ENCODE measurements at regions not wholly inside any gene's neighbourhood (a gene's known extent, or its start where the extent isn't known, plus 50 kb on each side); places are given as distances from the start of the nearest gene placed in this dataset.

- Histone ChIP-seq H3K27me3 (ENCODE audit: control insufficient read depth in 4 of 4, insufficient read depth in 4 of 4, low read length in 3 of 4) (no peaks in the 10 kb centered on the region), H3K9ac (ENCODE audit: low read depth in 1 of 2, low read length in 2 of 2) (no peak overlapping the region), H3K4me1 (ENCODE audit: control insufficient read depth in 4 of 4, insufficient read depth in 4 of 4, low read length in 3 of 4) (no peaks in the 10 kb centered on the region), H3K4me3 (ENCODE audit: low read depth in 1 of 3, low read length in 3 of 3) (no peak overlapping the region), H3K27ac (ENCODE audit: low read depth in 1 of 2, low read length in 2 of 2) (no peak overlapping the region), H3K9me3 (ENCODE audit: control insufficient read depth in 4 of 4, low read length in 3 of 4) (peaks cover 0 to 4% (median 0%) of the 10 kb centered on the region in 4 donors), H3K36me3 (ENCODE audit: control insufficient read depth in 4 of 4, insufficient read depth in 3 of 4, low read depth in 1 of 4, low read length in 3 of 4) (no peaks in the 10 kb centered on the region)
- TF ChIP-seq HNF4A (conservative IDR thresholded peaks at IDR 0.05) (no peak), FOXA2 (IDR thresholded peaks at IDR 0.05) (no peak), RXRA (IDR thresholded peaks at IDR 0.05) (no peak), GABPA (IDR thresholded peaks at IDR 0.05 in 1 of 2, conservative IDR thresholded peaks at IDR 0.05 in 1 of 2) (no peak), ATF3 (IDR thresholded peaks at IDR 0.05) (no peak), HNF4G (IDR thresholded peaks at IDR 0.05) (no peak), ZBTB33 (IDR thresholded peaks at IDR 0.05) (no peak), JUND (IDR thresholded peaks at IDR 0.05) (no peak), MAX (IDR thresholded peaks at IDR 0.05) (no peak), NR2F2 (IDR thresholded peaks at IDR 0.05) (no peak), TAF1 (conservative IDR thresholded peaks at IDR 0.05) (no peak), RAD21 (IDR thresholded peaks at IDR 0.05) (no peak), SP1 (IDR thresholded peaks at IDR 0.05) (no peak), REST (IDR thresholded peaks at IDR 0.05) (no peak), CTCF (IDR thresholded peaks at IDR 0.05; ENCODE audit: low read depth, low read length, missing input control) (no peak), FOXA1 (IDR thresholded peaks at IDR 0.05) (no peak)
- DNase-seq (ENCODE audit: low spot score): no peak
- WGBS: 55% methylated on average over 2 of the region's 2 CpGs
Observed at GRCh38 chr13:68715651-68716050, 1392.0 kb upstream of the ATXN8OS start.

GRCh38 chr13:68714292-68714691 is 1393.3 kb upstream of the ATXN8OS start:
- Histone ChIP-seq H3K27ac (ENCODE audit: low read depth in 1 of 2, low read length in 2 of 2) (no peak overlapping the region), H3K36me3 (ENCODE audit: control insufficient read depth in 4 of 4, insufficient read depth in 3 of 4, low read depth in 1 of 4, low read length in 3 of 4) (no peaks in the 10 kb centered on the region), H3K9ac (ENCODE audit: low read depth in 1 of 2, low read length in 2 of 2) (no peak overlapping the region), H3K4me1 (ENCODE audit: control insufficient read depth in 4 of 4, insufficient read depth in 4 of 4, low read length in 3 of 4) (no peaks in the 10 kb centered on the region), H3K9me3 (ENCODE audit: control insufficient read depth in 4 of 4, low read length in 3 of 4) (peaks cover 0 to 4% (median 0%) of the 10 kb centered on the region in 4 donors), H3K4me3 (ENCODE audit: low read depth in 1 of 3, low read length in 3 of 3) (no peak overlapping the region), H3K27me3 (ENCODE audit: control insufficient read depth in 4 of 4, insufficient read depth in 4 of 4, low read length in 3 of 4) (no peaks in the 10 kb centered on the region)
- no peak for DNase-seq (ENCODE audit: low spot score)
- TF ChIP-seq EGR1 (IDR thresholded peaks at IDR 0.05; ENCODE audit: low read depth in 2 of 2) (no peak), TAF1 (conservative IDR thresholded peaks at IDR 0.05) (no peak), MAX (IDR thresholded peaks at IDR 0.05) (no peak), ATF3 (IDR thresholded peaks at IDR 0.05) (no peak), CTCF (IDR thresholded peaks at IDR 0.05; ENCODE audit: low read depth, low read length, missing input control) (no peak), GABPA (IDR thresholded peaks at IDR 0.05 in 1 of 2, conservative IDR thresholded peaks at IDR 0.05 in 1 of 2) (no peak), SP1 (IDR thresholded peaks at IDR 0.05) (no peak), RXRA (IDR thresholded peaks at IDR 0.05) (no peak)
- WGBS: 18% methylated on average over 2 of the region's 2 CpGs
